CD4-positive, alpha-beta T cell treated with Interferon gamma for 1 hour (primary cell): ENCODE measurements at regions not wholly inside any gene's neighbourhood (a gene's known extent, or its start where the extent isn't known, plus 50 kb on each side); places are given as distances from the start of the nearest gene placed in this dataset.
"Not testable (repeated sequence)": the region's sequence is repeated elsewhere in the genome, so short reads cannot be mapped to it uniquely, and the experiment has no call there.

Experiments
- DNase-seq: peaks from one replicate; pipeline ENCODE4 v3.0.0-alpha.2; 2020

DNA sequence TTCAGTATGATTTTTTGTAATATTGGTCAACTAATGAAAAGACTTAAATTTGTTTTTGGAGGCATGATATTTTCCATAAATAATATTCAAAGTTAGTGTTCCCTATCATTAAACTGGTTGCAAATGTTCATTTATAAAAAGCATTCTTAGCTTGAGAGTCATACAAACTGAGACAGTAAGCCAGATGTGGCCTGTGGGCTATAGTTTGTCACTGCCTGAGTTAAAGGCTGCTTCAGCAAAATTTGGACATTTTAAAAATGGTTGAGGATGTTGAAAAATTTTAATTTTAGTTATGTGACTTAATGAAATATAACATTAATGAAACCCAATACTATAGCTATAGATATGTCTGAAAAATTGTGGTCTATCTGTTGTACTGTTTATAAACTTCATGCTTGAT, 180.2 kb upstream of the CACNA2D1 start:
- no peak for DNase-seq

DNA sequence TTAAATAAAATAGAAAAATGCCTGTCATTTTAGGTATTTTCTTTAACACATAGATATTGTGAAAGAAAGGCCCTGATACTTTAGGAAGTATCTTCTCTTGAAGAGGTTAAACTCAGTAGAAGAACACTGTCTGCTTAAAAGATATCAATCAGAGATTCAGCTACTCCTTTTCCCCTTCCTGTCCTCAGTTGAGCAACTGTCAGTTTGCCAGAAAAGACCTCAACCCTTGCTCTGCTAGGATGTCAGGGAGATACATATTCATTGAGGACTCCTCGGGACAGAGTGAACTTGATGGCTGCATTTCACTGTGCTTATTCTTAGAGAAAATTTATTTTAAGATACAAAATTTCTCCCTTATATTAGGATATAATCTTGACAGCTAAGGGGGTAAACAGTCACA, 173.6 kb upstream of the CACNA2D1 start:
- no peak for DNase-seq

DNA sequence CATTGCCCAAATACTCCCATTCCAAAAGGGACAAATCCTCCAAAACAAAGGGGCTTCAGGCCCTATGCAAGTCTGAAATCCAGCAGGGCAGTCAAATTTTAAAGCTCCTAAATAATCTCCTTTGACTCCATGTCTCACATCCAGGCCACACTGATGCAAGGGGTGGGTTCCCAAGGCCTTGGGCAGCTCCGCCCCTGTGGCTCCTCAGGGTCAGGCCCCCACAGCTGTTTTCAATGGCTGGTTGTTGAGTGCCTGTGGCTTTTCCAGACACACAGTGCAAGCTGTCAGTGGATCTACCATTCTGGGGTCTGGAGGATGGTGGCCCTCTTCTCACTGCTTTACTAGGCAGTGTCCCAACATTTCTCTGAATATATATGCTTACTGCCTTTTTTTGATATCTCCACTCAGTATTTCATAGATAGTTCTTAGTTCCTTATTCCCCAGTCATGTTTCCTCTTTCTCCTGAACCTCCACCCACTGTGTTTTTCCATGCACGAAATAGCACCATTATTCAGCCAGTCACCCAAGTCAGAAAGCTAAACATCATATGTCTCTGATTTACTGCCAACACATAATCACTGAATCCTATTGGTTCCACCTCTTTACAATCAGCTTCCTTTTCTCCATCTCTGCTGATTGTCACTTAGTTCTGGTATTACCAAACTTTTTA, 172.6 kb upstream of the CACNA2D1 start:
- no peak for DNase-seq

GRCh38 chr7:82615527-82615926, 171.9 kb upstream of the CACNA2D1 start:
- peak; percentile 30 for DNase-seq

DNA sequence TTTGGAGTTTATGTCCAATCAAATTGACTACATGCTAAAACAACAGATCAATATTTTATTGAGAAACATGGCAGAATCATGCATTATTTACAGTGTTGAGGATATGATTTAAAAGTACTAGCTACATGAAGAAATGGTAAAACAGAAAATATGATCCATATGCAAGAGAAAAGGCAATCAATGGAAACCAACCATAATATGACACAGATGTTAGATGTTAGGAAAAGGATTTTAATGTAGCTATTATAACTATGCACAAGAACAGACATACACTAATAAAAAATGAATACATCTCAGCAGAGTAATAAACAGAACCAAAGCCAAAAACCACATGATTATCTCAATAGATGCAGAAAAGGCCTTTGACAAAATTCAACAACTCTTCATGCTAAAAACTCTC, 166.2 kb upstream of the CACNA2D1 start:
- DNase-seq = no peak

GRCh38 chr7:82605247-82605864, 161.8 kb upstream of the CACNA2D1 start:
- no peak for DNase-seq

DNA sequence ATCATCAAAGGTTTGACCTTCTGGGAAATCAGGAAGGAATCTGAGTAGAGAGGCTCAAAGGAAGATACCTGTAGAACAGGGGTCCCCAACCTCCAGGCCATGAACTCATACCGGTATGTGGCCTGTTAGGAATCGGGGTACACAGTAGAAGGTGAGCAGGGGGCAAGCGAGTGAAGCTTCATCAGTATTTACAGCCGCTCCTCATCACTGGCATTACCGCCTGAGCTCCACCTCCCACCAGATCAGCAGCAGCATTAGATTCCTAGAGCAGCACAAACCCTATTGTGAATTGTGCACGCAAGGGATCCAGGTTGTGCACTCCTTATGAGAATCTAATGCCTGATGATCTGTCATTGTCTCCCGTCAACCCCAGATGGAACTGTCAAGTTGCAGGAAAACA, 158.5 kb upstream of the CACNA2D1 start:
- DNase-seq = no peak

GRCh38 chr7:82600531-82600930, 157.0 kb upstream of the CACNA2D1 start:
- no peak for DNase-seq

DNA sequence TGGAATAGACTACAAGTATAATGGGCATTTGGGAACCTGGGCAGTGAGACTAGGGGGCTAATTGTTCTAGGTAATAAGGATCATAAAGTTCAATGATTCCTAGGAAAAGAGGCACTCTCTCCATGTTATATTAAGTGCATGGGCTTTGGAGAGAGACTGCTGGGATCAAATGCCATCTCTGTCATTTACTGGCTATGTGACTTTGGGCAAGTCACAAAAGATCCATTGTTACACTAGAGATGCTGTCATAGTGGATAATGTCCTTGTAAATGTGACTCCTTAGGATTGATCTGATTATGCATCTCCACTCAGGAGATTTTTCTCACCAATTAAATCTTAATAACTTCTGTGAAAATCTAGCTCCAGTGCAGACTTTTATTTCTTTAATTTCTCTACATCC, 156.3 kb upstream of the CACNA2D1 start:
- no peak for DNase-seq

- DNase-seq = no peak
Measured at GRCh38 chr7:82598958-82599357, 155.4 kb upstream of the CACNA2D1 start.

DNA sequence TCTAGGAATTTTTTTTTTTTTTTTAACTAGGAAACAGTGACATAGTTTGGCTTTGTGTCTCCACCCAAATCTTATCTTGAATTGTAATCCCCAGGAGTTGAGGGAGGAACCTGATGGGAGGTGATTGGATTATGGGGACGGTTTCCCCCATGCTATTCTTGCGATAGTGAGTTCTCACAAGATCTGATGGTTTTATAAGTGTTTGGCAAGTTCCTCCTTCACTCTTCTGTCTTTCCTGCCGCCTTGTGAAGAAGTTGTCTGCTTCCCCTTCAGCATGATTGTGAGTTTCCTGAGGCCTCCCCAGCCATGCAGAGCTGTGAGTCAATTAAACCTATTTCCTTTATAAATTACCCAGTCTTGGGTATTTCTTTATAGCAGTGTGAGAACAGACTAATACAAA, 152.2 kb upstream of the CACNA2D1 start:
- not testable (repeated sequence) for DNase-seq

GRCh38 chr7:82595176-82595575, 151.6 kb upstream of the CACNA2D1 start:
- no peak for DNase-seq

DNA sequence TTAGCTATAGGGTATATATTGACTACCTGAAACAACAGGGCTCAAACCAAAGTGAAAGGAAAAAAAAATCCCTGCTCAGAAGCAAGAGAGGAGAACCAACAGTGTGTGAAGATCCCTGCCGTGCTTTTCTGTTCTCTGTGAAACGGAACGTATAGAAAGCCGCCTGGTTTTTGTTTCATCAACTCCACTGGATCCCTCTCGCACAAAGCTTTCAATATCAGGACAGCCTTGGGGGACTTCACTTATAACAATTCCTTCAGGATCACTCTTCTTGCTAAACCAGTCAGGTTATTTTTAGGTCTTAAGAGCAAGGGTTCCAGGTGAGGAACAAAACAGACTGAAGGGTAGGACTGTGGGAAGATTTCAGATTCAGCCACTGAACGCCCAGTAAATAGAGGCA, 151.1 kb upstream of the CACNA2D1 start:
- DNase-seq = no peak

DNA sequence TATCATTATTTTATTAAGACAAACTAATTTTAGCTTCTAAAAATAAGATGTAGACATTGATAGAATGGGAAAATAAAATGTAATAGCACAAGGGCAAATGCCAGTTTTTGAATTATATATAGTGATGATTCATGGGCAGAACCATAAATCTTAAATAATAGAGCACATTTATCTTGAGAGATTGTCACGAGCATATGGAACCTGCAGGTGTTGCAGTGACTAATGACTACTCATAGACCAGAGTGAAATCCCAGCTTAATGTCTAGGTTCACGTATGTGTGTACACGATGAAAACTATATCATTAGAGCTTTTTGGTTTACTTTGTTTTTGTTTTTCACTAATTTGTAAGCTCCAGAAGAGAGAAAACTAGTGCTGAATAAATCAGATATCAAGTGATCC, 150.2 kb upstream of the CACNA2D1 start:
- DNase-seq = no peak

DNA sequence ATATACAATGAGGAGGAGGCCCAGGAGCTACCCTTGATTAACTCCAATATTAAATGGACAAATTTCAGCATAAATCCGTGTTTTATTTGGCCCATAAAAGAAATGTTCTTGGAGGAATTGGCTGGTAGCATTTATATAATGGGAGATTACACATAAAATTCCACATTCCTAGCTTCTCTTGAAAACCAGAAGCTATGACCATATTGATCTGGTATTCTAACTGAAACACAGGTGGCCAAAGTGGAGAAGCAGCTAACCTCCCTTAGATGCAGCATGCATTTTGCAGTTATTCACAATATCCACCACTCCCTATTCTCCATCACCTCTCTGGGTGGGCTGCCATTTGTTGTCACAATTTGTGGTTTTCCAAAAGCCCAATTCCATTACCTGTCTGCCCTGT, 148.8 kb upstream of the CACNA2D1 start:
- DNase-seq = no peak

- DNase-seq = no peak
Measured at GRCh38 chr7:82579047-82579446, 135.5 kb upstream of the CACNA2D1 start.

DNA sequence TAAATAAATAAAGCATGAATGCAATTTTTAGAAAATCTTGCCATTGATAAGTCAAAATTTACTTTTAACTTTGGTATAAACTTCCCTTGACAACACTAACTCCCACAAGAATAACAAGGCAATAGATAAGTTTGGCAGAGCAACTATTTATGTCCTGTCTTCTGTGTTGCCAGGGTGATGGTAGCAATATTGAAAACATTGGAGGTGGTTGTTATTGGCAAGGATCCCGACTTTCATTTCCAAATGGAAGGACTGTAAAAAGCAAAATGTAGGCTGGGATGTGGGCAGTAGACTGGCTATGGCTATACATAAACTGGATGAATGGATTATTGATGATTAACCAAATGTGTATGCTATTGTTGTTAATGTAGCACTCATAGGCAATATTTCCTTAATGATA, 134.9 kb upstream of the CACNA2D1 start:
- DNase-seq = no peak

DNA sequence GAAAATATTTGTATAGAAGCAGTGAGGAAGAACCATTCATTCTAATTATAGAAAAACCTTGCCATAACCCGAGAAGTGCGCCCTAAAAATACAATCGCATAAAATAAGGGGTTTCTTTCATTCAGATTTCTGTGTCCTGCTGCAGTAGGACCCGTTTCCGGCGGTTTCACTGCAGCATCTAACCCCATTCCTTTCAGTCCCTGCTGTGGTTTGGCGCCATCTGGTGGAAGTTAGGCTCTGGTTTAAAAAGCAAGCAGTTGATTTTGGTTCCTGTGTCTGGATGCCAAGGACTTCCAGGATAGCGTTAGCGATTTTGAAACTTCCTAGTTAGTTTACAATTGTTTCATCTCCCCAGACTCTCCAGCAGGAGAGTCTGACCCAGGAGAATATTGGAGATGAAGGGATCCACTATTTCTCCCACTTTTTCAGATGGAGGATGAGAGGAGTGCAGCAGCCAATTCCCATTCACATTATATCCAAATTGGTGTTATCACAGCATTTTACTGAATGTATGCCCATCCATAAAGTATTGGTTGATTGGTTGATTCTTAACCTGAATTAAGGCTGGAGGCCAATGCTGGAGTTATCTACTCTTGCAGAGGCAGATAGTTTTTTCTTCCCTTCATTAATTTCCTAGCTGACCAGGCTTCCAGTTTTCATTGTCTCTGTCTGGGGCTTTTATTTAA, 128.8 kb upstream of the CACNA2D1 start:
- DNase-seq = peak; percentile 32

GRCh38 chr7:82571047-82571446, 127.5 kb upstream of the CACNA2D1 start:
- not testable (repeated sequence) for DNase-seq

- no peak for DNase-seq
Measured at GRCh38 chr7:82567841-82568240, 124.3 kb upstream of the CACNA2D1 start.

- no peak for DNase-seq
Measured at GRCh38 chr7:82567356-82567755, 123.8 kb upstream of the CACNA2D1 start.

- no peak for DNase-seq
Measured at GRCh38 chr7:82566752-82567151, 123.2 kb upstream of the CACNA2D1 start.

DNA sequence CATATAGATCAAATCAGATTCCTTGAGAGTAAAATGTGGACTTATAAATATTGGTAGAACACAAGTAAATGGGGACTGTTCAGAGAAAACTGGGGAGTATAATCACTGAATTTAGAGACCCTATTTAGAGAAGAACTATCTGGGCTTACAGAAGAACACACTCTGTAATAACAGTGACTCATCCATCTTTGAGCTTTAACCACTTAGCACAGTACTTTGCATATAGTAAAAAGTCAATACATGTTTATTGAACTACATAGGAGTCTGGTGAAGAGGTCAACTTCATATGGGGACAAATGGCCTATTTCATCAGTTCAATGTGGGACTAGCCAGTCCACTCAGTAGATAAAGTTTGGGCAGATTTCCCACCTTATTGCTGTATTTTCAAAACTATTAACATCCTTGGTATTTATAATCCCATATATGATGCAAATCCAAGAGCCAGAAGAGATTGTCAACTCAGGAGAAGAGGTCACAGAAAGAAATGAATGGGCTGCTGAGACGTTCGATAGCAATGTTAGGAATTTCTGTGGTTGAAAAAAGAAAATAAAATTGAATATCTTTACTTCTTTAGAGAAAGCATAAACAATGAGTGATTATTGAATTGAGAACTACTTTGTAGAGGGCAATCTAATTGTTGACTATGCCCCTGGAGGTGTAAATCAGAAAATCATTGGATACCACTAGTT, 119.3 kb upstream of the CACNA2D1 start:
- no peak for DNase-seq
